RWPE2 (cell line): ENCODE measurements at regions not wholly inside any gene's neighbourhood (a gene's known extent, or its start where the extent isn't known, plus 50 kb on each side); places are given as distances from the start of the nearest gene placed in this dataset.

Source experiments
- ATAC-seq: fragments of 200-7000 bp; cut with Tn5 transposase; 3 replicates; pipeline ENCODE4 v1.9.1; 2021; ENCODE audit warnings: low read depth
- DNase-seq: peaks from one replicate; pipeline ENCODE4 v3.0.0-alpha.2; 2020; ENCODE audit warnings: low spot score
- H3K27ac ChIP-seq: fragments of 450-650 bp; 2 replicates; pipeline ENCODE4 v1.5.1; 2017; ENCODE audit warnings: mild to moderate bottlenecking; ENCODE audit not compliant: poor library complexity, severe bottlenecking
- H3K27me3 ChIP-seq: fragments of 250-450 bp; sonication (Bioruptor Pico); 2 replicates; pipeline ENCODE4 v1.5.1; 2021; ENCODE audit warnings: mild to moderate bottlenecking, moderate library complexity; ENCODE audit not compliant: insufficient read depth, poor library complexity, severe bottlenecking
- H3K36me3 ChIP-seq: fragments of 250-450 bp; sonication (Bioruptor Pico); 2 replicates; pipeline ENCODE4 v1.5.1; 2020; ENCODE audit warnings: low read depth, mild to moderate bottlenecking, moderate library complexity
- H3K4me1 ChIP-seq: fragments of 250-450 bp; sonication (Bioruptor Pico); 2 replicates; pipeline ENCODE4 v1.5.1; 2021; ENCODE audit warnings: mild to moderate bottlenecking, moderate library complexity; ENCODE audit not compliant: insufficient read depth, poor library complexity, severe bottlenecking
- H3K4me3 ChIP-seq: fragments of 250-450 bp; sonication (Bioruptor Pico); 2 replicates; pipeline ENCODE4 v1.5.1; 2021; ENCODE audit warnings: mild to moderate bottlenecking, moderate library complexity; ENCODE audit not compliant: severe bottlenecking
- H3K9me3 ChIP-seq: fragments of 250-450 bp; sonication (Bioruptor Pico); 2 replicates; pipeline ENCODE4 v1.5.1; 2021; ENCODE audit warnings: mild to moderate bottlenecking, moderate library complexity; ENCODE audit not compliant: severe bottlenecking
- CTCF ChIP-seq: fragments of 450-650 bp; IDR thresholded peaks from one replicate; pipeline ENCODE4 v1.5.1; 2017; ENCODE audit warnings: mild to moderate bottlenecking, moderate library complexity; ENCODE audit not compliant: poor library complexity, severe bottlenecking

DNA sequence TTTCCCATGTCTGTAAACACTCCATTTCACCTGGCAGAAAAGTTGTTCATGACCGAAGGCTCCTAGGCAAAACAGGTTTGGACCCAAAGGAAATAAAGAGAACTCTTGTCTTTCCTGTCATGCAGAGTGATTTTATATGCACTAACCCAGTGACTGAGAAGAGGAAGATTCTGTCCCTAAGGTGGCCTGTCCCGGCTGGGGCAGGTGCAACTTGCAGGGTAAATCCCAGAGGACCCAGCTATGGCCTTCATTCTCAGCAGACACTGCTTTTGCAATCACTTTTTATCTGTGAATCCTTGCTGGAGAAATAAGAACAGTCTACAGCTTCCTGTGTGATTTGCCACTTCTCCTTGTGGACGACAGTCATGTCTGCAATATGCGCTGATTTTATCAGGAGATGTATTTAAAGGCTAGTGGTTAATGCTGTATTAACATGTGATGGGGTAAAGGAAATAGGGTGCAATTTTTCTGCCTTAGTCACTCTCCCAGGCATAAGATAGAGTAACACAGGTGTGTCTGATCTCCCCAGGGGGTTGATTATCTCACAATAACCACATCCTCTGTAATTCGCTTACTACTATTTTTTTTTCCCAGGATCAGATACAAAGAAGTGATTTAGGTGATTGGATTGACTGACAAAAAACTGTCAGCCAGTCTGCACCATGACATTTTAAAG is 696.8 kb upstream of the SOX9 start:
- H3K36me3 ChIP-seq: peaks cover 13% of the 10 kb centered on the region; the same call in 1 of the 2 replicates
- H3K27ac ChIP-seq: peak overlapping the region; percentile 95
- H3K4me1 ChIP-seq: peaks cover 26% of the 10 kb centered on the region
- DNase-seq (no peak), ATAC-seq (peak; percentile 98)
- peaks cover 9% of the 10 kb centered on the region for H3K9me3 ChIP-seq
- no peak for TF ChIP-seq CTCF
- no peaks in the 10 kb centered on the region for H3K27me3 ChIP-seq
- no peak overlapping the region for H3K4me3 ChIP-seq

GRCh38 chr17:71427801-71428200 is 693.0 kb upstream of the SOX9 start:
- Histone ChIP-seq H3K4me1 (peaks cover 37% of the 10 kb centered on the region), H3K9me3 (peaks cover 4% of the 10 kb centered on the region), H3K36me3 (no peaks in the 10 kb centered on the region), H3K27me3 (no peaks in the 10 kb centered on the region), H3K4me3 (no peak overlapping the region), H3K27ac (peak overlapping the region; percentile 12)
- no peak for TF ChIP-seq CTCF
- no peak for DNase-seq
- no peak for ATAC-seq

- H3K4me1 ChIP-seq: peaks cover 37% of the 10 kb centered on the region
- H3K27ac ChIP-seq: no peak overlapping the region
- no peaks in the 10 kb centered on the region for H3K36me3 ChIP-seq
- H3K27me3 ChIP-seq: no peaks in the 10 kb centered on the region
- no peak for TF ChIP-seq CTCF
- H3K4me3 ChIP-seq: no peak overlapping the region
- ATAC-seq: no peak
- no peak for DNase-seq
- H3K9me3 ChIP-seq: peaks cover 4% of the 10 kb centered on the region
Observed at GRCh38 chr17:71428897-71429296, 691.9 kb upstream of the SOX9 start.

- DNase-seq (no peak), ATAC-seq (no peak)
- no peak for TF ChIP-seq CTCF
- Histone ChIP-seq H3K27ac (no peak overlapping the region), H3K4me3 (no peak overlapping the region), H3K4me1 (peaks cover 26% of the 10 kb centered on the region), H3K9me3 (peaks cover 4% of the 10 kb centered on the region), H3K27me3 (no peaks in the 10 kb centered on the region), H3K36me3 (no peaks in the 10 kb centered on the region)
Observed at GRCh38 chr17:71430281-71430680, 690.5 kb upstream of the SOX9 start.

DNA sequence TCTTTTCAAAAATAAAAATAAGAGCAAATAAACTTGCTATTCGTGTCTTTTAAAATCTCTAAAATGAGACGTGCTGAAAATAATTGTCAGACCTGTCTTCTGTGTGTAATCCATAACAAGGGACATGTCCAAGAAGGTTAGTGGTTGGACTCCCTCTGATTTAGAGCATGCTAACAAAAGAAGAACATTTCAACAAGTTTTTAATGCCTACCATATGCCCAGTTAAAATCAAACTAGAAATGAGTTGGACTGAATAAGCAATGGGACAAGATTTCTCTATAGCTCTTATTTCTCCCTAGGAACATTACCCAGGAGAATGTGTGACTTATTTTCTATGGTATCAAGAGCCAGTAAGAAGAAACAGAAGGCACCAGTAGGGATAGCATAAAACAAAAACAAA is 689.7 kb upstream of the SOX9 start:
- Histone ChIP-seq H3K9me3 (peaks cover 4% of the 10 kb centered on the region), H3K4me3 (no peak overlapping the region), H3K27me3 (no peaks in the 10 kb centered on the region), H3K4me1 (peaks cover 25% of the 10 kb centered on the region), H3K27ac (peak overlapping the region; percentile 79), H3K36me3 (no peaks in the 10 kb centered on the region)
- DNase-seq (no peak), ATAC-seq (no peak)
- no peak for TF ChIP-seq CTCF
